Muscle of back (tissue), 3 donors: ENCODE measurements at regions not wholly inside any gene's neighbourhood (a gene's known extent, or its start where the extent isn't known, plus 50 kb on each side); places are given as distances from the start of the nearest gene placed in this dataset.

Experiments used
- DNase-seq, 3 donors: peaks; one replicate each; pipeline versions ENCODE4 v3.0.0 to v3.0.0-alpha.2; 2013

DNA sequence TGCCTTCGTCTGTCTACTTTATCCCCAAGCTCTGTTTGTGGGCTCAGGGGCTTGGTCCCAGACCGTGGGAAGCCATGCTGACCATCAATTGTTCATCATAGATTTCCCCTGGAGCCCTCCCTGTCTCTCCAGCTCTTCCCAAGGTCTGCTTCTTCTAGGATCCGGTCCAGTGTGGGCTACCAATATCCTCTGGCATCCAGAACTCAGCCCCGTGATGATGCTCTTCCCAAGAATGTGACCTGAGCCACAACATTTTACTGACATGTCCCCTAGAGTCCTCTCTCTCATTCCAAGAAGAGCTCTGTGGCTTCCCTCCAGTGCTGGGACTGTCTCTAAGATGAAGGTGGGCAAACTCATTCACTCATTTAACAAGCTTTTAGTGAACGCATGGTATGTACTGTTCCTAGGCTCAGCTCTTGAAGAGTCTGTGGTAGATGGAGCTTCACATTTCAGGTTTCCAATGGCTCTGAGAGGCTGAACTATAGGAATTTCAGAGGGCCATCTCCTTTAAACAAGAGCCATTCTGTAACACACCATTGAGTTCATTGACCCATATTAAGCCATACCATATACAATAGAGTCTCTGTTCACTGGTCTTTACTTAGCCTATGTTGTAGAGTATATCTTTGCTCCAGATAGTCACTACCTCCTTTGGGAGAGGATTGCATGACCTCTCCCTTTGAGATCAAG lies 142.0 kb upstream of the APCDD1 start:
- no peak for DNase-seq

DNA sequence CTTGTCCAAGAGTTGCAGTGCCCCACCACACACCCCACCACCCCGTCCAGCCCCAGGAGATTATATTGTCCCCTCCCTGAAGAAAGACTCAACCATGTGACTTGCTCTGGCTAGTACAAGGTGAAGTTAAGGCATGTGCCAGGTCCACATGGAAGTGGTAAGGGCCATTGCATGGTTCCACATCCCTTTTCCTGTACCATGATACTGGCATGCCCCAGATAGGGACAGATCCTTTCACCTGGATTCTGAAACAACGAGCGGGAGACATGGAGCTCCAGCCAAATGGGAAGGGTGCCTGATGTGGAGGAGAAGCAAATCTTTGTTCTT lies 141.5 kb upstream of the APCDD1 start:
- DNase-seq = no peak

DNA sequence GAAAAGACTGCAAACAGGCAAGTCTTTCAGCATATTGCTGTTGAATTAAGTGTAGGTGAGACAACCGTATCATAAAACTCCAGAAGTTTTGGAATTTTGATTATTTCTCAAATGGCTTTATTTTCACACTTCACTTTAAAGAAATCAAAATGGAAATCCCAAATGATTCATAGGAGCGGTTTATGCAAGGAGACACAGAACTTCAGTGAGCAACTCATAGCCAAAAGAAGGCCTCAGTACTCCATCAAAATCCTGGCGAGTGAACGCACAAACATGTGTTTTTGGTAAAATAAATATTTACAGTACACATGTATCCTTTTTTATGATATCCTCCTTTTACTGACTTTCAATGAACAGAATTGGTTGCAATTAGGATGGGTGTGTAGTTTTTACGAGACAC lies 140.4 kb upstream of the APCDD1 start:
- DNase-seq = peak in 2 of 3 donors; percentile 10 to 55

DNA sequence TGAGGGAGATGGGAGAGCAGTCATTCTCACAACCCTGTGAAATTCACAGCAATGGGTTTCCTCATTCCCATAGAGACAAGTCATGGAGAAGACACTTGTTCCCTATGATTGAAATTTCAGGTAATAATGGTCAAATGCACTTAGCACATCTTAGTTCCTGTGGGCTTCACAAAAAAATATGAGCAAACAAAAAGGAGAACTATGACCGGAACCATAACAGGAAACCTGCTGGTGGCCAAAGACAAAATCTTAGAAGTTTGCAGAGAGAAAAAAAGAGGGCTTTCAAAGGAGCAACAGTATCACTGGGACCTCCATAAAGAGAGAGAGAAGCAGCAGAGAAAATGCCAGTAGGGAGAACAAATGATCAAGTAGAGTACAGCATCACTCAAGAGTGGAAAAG lies 138.9 kb upstream of the APCDD1 start:
- no peak for DNase-seq

DNA sequence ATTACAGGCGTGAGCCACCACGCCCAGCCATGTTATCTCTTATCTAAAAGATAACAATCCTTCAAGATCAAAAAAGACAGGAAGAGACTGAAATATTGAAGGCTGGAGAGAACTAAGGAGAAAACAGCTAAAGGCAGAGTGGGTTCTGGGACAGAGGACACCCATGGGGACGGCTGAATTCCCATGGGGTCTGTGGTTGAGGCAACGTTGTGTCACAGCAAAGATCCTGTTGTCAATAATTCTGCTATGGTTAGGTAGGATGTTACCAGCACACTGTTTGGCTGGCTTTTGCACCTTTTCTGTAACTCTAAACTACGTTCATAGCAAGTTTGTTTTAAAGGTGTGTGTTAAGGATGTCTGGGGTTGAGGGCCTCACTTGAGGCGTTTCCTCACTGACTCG lies 137.7 kb upstream of the APCDD1 start:
- no peak for DNase-seq

DNA sequence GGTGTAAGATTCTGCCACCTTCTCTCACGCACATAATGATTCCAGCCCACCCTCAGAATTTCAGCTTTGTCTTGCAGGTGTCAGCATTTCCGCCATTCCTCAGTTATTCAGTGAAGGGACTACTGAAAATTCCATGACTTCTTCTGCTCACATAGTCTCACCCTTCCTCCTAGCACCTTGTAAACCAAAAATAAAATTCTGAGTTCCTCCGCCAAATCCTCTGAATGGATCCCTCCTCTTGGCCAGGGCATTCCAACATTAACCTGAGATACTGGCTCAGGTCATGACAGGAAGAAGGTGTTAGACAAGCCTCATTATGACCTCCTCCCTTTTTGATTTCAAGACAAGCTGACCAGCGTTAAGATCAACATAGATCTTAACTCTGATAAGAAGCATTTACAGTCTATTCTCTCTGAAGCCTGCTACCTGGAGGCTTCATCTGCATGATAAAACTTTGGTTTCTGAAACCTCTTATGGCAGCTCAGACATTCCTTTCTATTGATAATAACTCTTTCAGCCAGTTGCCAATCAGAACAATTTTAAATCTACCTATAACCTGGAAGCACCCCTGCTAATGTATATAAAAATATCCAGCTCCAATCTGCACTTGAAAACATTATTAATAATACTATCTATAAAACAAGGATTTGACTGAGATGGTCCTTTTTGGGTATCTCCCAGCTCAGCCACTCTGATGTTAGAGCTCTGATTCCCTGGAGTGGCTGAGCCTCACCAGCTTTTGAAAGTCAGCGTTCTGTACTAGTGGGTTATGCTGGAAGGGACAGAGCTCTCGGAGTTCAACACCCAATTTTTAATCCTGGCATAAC lies 136.4 kb upstream of the APCDD1 start:
- DNase-seq = no peak

DNA sequence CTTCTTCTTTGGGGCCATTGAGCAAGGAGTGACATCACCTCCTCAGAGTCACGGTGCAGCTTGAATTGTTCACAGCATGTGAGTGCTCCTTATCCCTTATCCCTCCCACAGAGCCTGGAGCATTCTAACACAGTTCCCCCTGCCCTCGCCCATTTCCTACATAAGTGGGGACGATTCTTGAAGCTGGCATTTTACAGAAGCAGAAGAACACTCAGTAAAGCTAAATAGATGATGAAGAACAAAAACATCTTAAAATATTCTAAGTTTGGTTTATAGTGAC lies 135.8 kb upstream of the APCDD1 start:
- DNase-seq = no peak

DNA sequence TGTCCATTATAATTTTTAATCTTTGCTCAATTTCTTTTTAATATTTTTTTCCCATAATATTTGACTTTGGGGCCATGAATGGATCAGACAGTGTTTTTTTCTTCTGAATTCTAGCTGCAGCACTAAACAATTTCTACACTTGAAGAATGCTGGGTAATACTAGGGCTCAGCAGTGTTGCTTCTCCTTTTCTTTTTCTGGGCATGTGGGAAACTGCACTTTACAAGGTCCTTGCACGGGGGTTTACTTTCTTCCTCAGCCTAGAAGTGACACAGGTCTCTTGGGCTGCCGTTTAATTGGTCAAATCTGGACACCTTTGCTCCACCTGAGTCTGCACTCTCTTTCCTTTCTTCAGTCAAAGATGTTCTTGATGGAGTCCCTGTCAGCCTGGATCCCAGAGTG lies 135.4 kb upstream of the APCDD1 start:
- DNase-seq = no peak

DNA sequence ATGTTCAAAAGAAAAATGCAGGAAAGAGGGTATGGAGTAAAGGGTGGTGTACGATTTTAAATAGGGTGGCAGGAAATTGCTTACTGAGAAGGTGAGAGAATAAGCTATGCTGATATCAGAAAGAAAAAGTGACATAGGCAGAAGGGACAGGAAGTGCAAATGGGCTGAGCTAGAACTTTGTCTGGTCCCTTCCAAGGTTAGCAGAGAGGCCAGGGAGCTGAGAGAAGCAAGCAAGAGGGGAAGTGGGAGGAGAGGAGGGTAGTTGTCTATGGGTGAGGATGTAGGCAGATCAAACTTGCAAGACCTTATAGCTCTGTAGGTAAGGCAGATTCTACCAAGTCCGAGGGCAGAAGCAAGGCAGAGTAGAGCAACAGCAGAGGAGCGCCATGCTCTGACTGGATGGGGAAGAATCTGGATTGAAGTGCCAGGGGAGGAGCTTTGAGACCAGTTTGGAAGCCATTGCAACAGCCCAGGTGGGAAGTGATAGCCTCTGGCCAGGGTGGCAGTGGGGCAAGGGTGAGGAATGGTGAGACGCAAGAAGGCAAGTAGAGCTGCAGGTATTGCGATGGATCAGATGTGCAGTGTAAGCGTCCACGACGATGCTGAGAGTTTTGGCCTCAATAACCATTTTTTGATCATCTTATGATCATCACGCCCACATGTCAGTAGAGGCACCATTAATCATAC lies 134.4 kb upstream of the APCDD1 start:
- no peak for DNase-seq

DNA sequence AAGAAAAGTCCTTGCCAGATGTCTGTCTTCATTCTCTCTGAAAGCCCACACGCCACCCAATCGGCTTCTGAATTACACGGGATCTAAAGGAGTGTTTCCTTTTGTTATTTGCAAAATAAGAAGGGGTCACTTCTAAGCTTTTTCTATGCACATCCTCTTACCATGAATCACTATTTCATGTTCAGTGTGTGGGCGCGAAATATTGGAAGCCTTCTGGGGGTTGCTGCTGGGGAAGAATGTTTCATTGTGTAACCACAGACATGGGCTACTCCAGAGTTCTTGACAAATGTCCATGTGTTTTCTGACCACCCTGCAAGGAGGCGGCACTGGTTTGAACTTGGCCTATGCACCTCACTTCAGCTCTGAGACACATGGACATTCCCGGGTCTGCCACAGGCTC lies 133.6 kb upstream of the APCDD1 start:
- no peak for DNase-seq

DNA sequence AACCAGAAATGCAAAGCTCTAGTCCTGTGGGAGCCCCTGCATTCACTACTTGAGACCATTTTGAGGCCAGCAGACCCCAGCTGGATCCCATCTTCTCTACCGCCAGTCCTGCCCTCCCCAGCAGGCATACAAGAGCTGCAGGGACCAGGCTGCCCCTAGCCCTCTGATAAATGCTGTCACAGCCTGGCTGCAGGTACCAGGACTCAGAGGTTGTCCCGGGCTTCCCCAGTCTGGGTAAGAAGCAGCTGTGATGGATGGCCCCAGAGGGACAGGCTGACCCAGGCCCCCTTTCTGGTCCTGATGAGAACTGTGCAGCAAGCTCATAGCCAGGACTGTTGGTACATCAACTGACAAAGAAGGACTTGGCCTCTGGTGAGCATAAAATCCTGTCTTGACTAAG lies 132.9 kb upstream of the APCDD1 start:
- no peak for DNase-seq

DNA sequence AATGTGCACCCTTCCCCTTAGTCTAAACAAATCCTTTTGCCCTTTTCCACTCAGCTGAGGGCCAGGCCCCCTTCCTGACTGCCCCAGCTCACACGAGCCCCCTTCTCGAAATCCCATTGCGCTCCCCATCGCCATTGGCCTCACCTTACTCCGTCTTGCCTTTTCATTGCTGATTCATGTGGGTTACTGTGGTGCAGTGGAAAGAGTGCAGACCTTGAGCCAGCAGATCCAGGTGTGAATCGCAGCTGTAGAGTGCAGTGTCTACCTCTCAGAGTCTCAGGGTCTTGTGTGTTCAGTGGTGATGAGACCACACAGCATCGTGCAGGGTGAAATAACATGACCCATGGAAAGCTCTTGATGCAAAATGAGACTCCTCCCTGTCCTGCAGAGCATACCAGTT lies 132.4 kb upstream of the APCDD1 start:
- DNase-seq = no peak

DNA sequence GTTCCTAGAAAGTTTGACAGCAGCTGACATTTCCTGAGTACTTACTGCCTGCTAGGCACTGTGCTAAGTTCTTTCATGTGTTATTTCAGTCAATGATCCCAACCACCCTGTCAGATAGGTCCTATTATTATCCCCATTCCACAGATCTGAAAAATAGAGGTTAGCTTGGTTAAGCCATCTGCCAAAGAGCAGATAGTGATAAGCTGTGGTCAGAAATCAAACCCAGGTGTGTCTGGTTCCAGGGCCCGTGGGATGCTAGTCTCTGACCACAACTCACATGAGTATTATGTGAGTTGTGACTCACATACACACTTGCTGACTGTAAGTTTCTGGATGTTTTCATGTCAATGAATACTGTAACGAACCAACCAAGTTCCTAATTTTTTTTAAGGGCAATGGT lies 132.0 kb upstream of the APCDD1 start:
- no peak for DNase-seq

DNA sequence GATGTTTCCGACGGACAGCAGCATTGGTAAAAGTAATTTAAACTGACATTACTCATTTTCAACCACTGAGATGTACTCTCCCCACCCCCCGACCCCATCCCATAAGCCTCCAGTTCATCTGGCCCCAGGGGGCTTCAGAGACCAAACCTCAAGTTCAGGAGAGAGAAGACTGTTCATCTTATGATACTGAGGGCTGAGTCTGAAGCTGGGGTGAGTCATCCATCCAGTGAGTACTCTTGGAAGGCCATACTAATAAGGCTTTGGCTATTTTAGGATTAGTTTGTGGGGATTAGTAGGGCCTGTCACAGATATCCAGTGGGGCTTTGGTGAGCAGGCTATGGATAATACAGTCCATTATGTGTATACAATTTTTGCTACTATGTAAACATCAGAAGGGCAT lies 125.3 kb upstream of the APCDD1 start:
- DNase-seq = no peak

DNA sequence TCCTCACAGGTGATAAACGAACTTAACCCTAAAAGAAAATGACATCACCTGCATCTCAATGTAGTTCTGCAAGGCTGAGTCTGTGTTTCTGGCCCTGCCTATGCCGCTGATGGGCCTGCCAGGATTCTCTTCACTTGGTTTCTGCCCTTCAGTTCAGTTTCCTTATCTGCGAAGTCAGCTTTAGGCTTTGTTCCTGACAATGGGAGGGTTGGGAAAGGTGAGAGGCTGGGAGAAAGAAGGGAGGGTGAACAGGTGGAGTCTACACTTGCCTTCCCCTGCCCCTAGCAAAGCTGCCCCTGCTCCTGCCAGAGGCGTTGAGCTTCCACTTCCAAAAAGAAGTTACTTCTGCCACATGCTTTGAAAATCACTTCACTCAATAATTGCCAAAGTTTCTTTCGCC lies 124.0 kb upstream of the APCDD1 start:
- no peak for DNase-seq

DNA sequence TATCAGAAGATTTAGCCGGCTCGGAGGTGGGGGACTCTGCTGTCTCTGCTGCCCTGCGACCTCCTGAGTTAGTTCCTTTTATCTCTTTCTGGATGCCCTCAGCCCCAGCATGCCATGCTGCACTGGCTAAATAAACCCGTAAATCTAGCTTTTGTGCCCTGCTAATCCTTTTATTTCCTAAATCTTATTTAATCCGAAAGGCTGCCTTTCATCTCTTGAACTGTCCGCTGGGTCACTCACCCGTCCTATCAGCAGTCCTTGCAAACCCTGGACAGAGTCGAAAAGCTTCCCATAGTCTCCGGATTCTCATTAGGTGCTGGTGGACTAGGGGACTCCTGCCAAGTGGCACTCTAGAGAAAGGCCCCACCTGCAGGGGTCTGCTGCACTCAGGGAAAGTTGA lies 122.0 kb upstream of the APCDD1 start:
- DNase-seq = no peak

DNA sequence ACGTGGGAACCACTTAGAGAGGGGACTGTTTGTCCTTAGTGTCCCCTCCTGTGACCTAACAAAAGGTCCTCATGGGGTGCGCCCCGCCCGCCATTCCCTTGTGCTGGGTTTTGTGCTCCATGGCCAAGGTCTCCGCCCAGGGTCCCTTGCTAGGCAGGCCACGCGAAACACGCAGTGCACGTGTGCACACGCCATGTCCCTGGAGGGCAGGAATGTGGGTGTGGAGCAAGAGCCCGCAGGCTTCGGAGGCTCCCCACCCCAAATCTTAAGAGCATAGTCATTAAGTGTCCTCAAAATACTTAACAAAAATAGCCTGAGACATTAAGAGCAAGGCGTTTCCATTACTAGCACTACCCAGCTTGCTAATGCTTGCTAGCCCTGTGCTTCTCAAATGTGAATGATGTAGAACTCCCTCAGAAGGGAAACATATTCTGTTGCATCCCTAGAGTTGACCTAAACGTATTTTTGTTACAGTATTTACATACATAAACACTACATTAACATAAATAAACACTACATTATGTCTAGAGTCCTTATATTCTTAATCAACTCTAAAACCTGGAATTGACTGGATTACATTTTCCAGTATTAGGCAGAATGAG lies 117.6 kb upstream of the APCDD1 start:
- no peak for DNase-seq

DNA sequence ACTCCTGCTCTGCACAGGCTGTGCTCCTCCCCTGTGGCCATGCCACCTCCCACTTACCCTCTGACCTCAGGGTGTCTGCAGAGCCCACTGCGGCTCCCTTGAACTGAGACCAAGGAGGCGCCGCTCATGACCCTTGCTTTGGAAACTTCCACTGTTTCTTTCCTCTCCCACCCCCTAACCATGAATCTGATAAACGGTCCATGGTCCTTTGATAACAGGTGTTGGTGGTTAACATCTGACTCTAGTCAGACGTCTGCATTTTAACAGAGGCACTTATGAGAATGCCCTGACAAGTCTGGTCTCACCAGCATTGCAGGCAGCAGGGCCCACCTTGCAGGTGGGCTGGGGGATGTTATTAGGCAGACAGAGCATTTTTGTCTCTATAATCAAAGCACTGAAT lies 113.6 kb upstream of the APCDD1 start:
- DNase-seq = no peak

DNA sequence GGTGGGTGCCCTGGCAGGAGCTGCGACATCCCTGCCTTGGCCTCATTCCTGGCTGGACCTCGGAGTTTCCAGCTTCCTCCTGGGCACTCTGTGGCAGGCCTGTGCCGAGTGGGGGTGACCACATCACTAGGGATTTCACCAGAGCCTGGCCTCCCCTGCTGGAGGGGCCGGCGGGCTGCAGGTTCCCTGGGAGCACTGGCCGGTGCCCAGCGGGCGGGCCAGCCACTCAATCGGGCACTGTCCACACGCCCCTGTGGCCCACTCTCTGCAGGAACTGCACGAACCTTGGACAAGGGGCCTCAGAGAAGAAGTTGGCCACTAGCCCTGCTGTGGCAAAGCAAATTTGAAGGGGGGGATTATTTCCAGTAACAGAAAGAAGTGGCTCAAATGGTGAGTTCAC lies 110.7 kb upstream of the APCDD1 start:
- DNase-seq = no peak

DNA sequence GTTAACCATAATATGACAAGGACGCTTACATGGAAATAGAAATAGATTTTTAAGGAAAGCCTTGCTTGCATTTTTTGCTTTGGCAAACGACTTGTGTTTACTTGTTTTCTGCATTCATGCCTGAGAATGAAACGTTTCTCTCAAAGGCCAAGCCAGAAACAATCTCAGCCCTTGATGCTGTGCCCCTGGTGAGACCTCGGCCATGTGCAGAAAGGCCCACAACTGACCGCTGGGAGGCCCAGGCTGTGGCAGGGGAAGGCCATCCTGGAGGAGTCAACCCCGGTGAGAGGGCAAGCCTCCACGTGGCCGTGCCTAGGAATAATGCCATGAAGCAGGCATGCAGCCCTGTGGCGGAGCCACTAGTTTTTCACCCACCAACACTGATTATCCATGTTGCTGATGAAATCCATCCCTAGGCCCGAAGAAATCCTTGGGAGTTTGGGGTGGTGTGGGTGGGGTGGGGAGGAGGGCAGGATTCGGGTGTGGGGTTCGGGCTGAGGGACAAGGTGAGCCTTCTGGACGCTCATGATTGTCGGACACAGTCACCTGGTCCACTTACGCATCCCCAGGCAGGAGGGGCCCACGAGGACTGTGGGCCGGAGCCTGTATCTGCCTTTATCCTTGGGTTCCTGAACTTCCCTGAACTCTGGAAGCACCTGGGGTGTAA lies 107.6 kb upstream of the APCDD1 start:
- DNase-seq = no peak

DNA sequence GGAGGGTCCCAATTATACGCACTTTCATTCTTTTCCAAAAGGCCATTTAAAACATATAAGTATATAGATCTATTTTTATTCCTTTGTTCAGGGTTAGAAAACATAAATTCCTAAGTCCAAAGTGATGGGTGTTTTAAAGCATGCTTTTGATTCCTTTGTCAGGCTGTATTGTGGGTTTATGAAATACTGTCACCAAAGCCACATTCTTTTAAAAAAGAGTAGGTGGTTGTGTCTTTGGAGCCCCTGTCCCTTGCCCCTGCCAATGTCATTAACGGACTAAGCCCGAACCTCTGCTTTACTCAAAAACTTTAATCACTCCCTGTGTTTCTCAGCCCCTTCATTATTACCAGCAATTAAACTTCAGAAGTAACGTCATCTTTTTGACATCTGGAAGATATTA lies 104.9 kb upstream of the APCDD1 start:
- no peak for DNase-seq

DNA sequence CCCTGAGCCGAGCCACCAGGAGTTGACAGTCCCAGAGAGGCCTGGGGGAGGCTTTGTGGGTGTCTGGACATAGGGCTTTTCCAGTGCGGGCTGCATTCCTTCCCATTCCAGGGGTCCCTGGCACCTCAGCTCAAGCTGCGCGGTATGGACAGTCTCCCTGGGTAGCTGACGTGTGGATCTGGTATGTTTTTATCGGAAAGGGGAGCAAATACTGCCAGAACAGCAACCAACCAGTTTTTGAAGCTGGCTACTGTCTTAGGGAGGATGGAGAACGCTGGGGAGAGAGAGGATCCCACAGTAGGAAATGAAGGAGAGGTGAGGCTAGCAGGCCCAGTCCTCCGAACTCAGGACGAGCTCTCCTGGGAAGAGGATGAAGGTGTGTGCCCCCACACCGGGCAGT lies 103.8 kb upstream of the APCDD1 start:
- DNase-seq = no peak
